ENCODE measurements at regions not wholly inside any gene's neighbourhood (a gene's known extent, or its start where the extent isn't known, plus 50 kb on each side); places are given as distances from the start of the nearest gene placed in this dataset.
A peak's percentile ranks its signal among the peaks of the same experiment; 100 is the strongest.
"Not testable (repeated sequence)": the region's sequence is repeated elsewhere in the genome, so short reads cannot be mapped to it uniquely, and the experiment has no call there.

GRCh38 chr12:73950507-73950906, 587.1 kb upstream of the ATXN7L3B start:
- Mint-ChIP-seq H3K4me1 (no peaks in the 10 kb centered on the region), H3K27me3 (no peaks in the 10 kb centered on the region), H3K27ac (no peak overlapping the region), H3K9me3 (no peaks in the 10 kb centered on the region), H3K4me3 (no peak overlapping the region), H3K36me3 (no peaks in the 10 kb centered on the region)
- ATAC-seq, result no peak

GRCh38 chr12:73951956-73952703, 585.5 kb upstream of the ATXN7L3B start:
- Mint-ChIP-seq H3K4me1 (no peaks in the 10 kb centered on the region), H3K9me3 (no peaks in the 10 kb centered on the region), H3K27me3 (no peaks in the 10 kb centered on the region), H3K36me3 (no peaks in the 10 kb centered on the region), H3K27ac (no peak overlapping the region), H3K4me3 (no peak overlapping the region)
- ATAC-seq, result no peak

GRCh38 chr12:73964641-73965040, 573.0 kb upstream of the ATXN7L3B start:
- H3K27ac Mint-ChIP-seq, result no peak overlapping the region
- H3K4me1 Mint-ChIP-seq, result no peaks in the 10 kb centered on the region
- no peaks in the 10 kb centered on the region for H3K36me3 Mint-ChIP-seq
- ATAC-seq, result no peak
- no peaks in the 10 kb centered on the region for H3K9me3 Mint-ChIP-seq
- H3K27me3 Mint-ChIP-seq, result no peaks in the 10 kb centered on the region
- no peak overlapping the region for H3K4me3 Mint-ChIP-seq

DNA sequence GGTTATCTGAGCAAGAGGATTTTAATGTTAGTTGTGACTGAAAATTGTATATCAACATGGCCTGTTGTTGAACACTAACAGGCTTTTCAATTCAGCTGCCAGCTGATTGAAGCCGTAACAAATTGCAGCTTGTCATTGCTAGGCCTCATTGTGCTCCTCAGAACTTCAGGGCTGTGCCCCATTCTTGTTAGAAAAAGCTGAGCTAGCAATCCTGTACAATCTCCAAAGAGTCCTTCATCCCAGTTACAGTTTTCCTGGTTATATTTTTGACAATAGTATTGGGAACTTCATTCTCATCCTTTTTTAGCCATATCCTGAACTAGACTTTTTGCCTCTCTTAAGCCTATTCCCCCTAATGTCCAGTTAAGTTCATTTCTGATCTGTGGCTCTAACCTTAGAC, 564.1 kb upstream of the ATXN7L3B start:
- H3K27ac Mint-ChIP-seq, result no peak overlapping the region
- peaks cover 11% of the 10 kb centered on the region for H3K9me3 Mint-ChIP-seq
- H3K36me3 Mint-ChIP-seq, result no peaks in the 10 kb centered on the region
- H3K4me1 Mint-ChIP-seq, result no peaks in the 10 kb centered on the region
- H3K4me3 Mint-ChIP-seq, result no peak overlapping the region
- no peak for ATAC-seq
- no peaks in the 10 kb centered on the region for H3K27me3 Mint-ChIP-seq

DNA sequence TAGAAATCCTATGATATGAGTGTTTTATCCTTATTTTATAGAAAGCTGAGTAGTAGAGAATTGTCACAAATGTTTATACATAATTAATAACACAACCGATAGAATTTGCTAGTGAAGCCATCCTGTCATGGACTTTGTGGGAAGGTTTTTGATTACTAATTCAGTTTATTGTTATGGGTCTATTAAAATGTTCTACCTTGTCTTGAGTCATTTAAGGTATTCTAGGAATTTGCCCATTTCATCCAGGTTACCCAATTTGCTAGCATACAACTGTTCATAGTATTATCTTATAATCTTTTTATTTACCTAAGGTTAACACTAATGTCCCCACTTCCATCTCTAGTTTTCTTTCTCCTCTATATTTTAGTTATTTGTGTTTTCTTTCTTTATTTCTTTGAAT, 553.1 kb upstream of the ATXN7L3B start:
- Mint-ChIP-seq H3K4me1 (no peaks in the 10 kb centered on the region), H3K36me3 (no peaks in the 10 kb centered on the region), H3K4me3 (no peak overlapping the region), H3K27ac (no peak overlapping the region), H3K9me3 (peaks cover 3% of the 10 kb centered on the region), H3K27me3 (no peaks in the 10 kb centered on the region)
- no peak for ATAC-seq

GRCh38 chr12:73991138-73991537, 546.5 kb upstream of the ATXN7L3B start:
- H3K9me3 Mint-ChIP-seq, result no peaks in the 10 kb centered on the region
- ATAC-seq, result no peak
- H3K27me3 Mint-ChIP-seq, result no peaks in the 10 kb centered on the region
- H3K27ac Mint-ChIP-seq, result no peak overlapping the region
- H3K4me1 Mint-ChIP-seq, result no peaks in the 10 kb centered on the region
- H3K4me3 Mint-ChIP-seq, result no peak overlapping the region
- H3K36me3 Mint-ChIP-seq, result no peaks in the 10 kb centered on the region

GRCh38 chr12:73998894-73999293, 538.7 kb upstream of the ATXN7L3B start:
- H3K4me1 Mint-ChIP-seq, result no peaks in the 10 kb centered on the region
- no peaks in the 10 kb centered on the region for H3K9me3 Mint-ChIP-seq
- no peaks in the 10 kb centered on the region for H3K27me3 Mint-ChIP-seq
- no peak overlapping the region for H3K27ac Mint-ChIP-seq
- no peak overlapping the region for H3K4me3 Mint-ChIP-seq
- no peaks in the 10 kb centered on the region for H3K36me3 Mint-ChIP-seq
- no peak for ATAC-seq

DNA sequence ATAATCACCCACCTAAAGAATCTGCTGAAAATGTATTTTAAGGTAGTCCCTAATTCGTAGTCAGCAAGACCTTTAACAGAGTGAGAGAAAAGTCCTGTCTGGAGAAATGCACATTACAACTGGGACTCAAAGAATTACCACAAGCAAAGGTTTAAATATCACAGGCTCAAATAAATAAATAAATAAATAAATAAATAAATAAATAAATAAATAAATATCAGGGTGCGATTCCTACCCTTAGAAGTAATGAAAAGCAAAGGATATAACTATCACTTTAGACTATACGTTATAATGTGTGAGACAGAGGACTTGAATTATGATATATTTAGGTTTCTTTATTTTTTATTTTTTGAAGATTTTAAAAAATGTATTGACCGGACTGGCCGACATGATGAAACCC, 522.5 kb upstream of the ATXN7L3B start:
- no peak for ATAC-seq
- no peaks in the 10 kb centered on the region for H3K36me3 Mint-ChIP-seq
- H3K4me1 Mint-ChIP-seq, result no peaks in the 10 kb centered on the region
- no peaks in the 10 kb centered on the region for H3K9me3 Mint-ChIP-seq
- H3K27me3 Mint-ChIP-seq, result no peaks in the 10 kb centered on the region
- no peak overlapping the region for H3K27ac Mint-ChIP-seq
- no peak overlapping the region for H3K4me3 Mint-ChIP-seq

DNA sequence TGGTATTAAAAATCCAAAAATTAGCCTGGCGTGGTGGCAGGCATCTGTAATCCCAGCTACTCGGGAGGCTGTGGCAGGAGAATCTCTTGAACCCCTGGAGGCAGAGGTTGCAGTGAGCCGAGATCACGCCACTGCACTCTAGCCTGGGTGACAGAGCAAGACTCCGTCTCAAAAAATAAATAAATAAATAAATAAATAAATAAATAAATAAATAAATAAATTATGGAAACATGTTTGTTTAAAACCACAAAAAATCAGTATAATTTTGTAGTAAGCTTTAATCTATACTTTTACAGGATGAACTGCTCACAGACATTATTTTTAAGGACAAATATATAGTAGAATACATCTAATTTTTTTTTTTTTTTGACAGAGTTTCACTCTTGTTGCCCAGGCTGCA, 521.3 kb upstream of the ATXN7L3B start:
- ATAC-seq, H3K27ac Mint-ChIP-seq, H3K27me3 Mint-ChIP-seq, H3K4me3 Mint-ChIP-seq, H3K4me1 Mint-ChIP-seq, H3K9me3 Mint-ChIP-seq, H3K36me3 Mint-ChIP-seq: not testable (repeated sequence)

DNA sequence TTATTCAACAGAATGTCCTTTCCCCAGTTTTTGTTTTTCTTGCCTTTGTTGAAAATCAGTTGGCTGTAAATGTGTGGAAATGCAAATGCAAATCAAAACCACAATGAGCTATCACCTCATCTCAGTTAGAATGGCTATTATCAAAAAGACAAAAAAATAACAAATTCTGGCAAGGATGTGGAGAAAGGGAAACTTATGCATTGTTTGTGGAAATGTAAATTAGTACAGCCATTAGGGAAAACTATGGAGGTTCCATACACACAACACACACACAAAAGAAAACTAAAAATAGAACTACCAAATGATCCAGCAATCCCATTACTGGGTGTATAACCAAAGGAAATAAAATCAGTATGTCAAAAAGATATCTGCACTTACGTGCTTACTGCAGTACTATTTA, 518.8 kb upstream of the ATXN7L3B start:
- Mint-ChIP-seq H3K4me1 (no peaks in the 10 kb centered on the region), H3K36me3 (no peaks in the 10 kb centered on the region), H3K9me3 (no peaks in the 10 kb centered on the region), H3K4me3 (no peak overlapping the region), H3K27ac (no peak overlapping the region), H3K27me3 (no peaks in the 10 kb centered on the region)
- ATAC-seq, result no peak

DNA sequence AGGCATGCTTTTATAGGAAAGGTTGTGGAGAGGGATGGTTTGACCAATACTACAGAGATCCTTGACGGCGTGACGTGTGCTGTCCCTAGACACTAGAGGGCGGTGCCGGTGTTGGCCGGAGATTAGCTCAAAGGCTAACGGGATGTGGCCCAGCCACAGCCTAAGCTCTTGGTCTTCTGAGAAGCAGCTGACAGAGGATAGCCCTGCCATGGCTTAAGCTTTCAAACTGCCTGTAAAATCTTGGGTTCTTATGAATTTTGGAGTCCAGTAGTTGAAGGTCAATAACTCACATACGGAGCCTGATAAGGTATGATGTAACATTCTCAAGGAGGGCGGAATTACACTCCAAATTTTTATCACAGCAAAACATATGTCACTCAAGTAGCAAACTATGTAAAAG, 515.7 kb upstream of the ATXN7L3B start:
- H3K4me3 Mint-ChIP-seq, result no peak overlapping the region
- no peaks in the 10 kb centered on the region for H3K9me3 Mint-ChIP-seq
- no peaks in the 10 kb centered on the region for H3K4me1 Mint-ChIP-seq
- no peak overlapping the region for H3K27ac Mint-ChIP-seq
- ATAC-seq, result peak; percentile 69
- H3K27me3 Mint-ChIP-seq, result no peaks in the 10 kb centered on the region
- H3K36me3 Mint-ChIP-seq, result no peaks in the 10 kb centered on the region

DNA sequence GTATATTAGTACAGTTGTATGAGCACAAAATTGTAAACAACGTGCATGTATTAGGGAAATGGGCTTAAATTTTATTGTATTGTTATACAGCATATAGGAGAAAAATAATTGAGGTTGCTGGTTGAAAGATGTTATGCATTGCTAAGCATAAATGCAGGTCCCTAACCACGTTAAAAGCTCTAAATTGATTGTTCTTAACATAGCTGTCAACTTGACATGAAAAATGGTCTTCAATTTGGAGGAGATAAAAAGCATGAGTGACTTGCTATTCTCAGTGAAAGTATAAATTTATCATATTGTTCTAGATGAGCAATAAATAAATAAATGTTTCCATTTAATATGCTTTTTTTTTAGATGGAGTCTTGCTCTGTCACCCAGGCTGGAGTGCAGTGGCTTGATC, 506.6 kb upstream of the ATXN7L3B start:
- H3K27ac Mint-ChIP-seq, result no peak overlapping the region
- H3K36me3 Mint-ChIP-seq, result no peaks in the 10 kb centered on the region
- ATAC-seq, result no peak
- no peak overlapping the region for H3K4me3 Mint-ChIP-seq
- no peaks in the 10 kb centered on the region for H3K4me1 Mint-ChIP-seq
- no peaks in the 10 kb centered on the region for H3K9me3 Mint-ChIP-seq
- no peaks in the 10 kb centered on the region for H3K27me3 Mint-ChIP-seq

DNA sequence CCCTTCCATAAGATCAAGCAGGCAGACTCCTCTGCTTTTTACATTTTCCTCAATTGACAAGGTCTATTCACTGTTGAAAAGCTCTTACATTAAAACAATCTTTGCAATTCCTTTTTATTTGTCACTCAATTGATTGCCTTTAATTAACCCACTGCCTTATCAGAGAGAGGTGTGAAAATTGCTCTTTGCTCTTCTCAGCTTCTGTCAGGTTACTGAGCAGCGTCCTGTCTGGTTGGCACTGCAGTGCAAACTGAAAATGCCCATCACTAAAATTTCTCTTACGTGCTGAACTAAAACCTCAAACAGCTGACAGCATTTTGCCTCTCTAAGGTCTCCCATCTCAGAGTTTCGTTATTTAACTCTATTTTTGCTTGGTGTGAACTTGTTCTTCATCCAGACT, 504.1 kb upstream of the ATXN7L3B start:
- H3K36me3 Mint-ChIP-seq, result no peaks in the 10 kb centered on the region
- H3K27me3 Mint-ChIP-seq, result no peaks in the 10 kb centered on the region
- ATAC-seq, result no peak
- H3K4me3 Mint-ChIP-seq, result no peak overlapping the region
- H3K27ac Mint-ChIP-seq, result no peak overlapping the region
- H3K9me3 Mint-ChIP-seq, result peaks cover 5% of the 10 kb centered on the region
- H3K4me1 Mint-ChIP-seq, result no peaks in the 10 kb centered on the region

- H3K4me3 Mint-ChIP-seq, H3K27ac Mint-ChIP-seq, H3K4me1 Mint-ChIP-seq, ATAC-seq, H3K9me3 Mint-ChIP-seq, H3K36me3 Mint-ChIP-seq, H3K27me3 Mint-ChIP-seq: not testable (repeated sequence)
Measured at GRCh38 chr12:74039138-74039537, 498.5 kb upstream of the ATXN7L3B start.

DNA sequence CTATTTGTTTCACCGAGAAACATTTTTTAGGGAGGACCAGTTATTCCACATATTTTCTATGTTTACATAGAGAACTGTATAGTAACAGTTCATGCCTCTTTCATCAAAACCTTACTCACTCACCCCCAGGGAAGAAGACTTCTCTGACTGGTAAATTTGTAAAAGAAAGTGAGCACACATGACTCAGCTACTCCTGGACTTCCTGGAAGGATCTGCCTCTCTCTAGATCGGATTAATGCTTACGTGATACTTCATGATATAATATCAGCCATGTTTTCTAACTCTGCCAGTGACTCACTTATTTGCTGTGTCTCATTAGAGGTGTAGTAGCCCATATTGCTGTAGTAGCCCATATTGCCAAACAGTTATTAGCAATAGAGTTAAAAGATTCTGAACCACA, 494.3 kb upstream of the ATXN7L3B start:
- H3K4me1 Mint-ChIP-seq, result no peaks in the 10 kb centered on the region
- H3K27ac Mint-ChIP-seq, result no peak overlapping the region
- H3K9me3 Mint-ChIP-seq, result no peaks in the 10 kb centered on the region
- H3K36me3 Mint-ChIP-seq, result no peaks in the 10 kb centered on the region
- no peaks in the 10 kb centered on the region for H3K27me3 Mint-ChIP-seq
- no peak for ATAC-seq
- H3K4me3 Mint-ChIP-seq, result no peak overlapping the region

DNA sequence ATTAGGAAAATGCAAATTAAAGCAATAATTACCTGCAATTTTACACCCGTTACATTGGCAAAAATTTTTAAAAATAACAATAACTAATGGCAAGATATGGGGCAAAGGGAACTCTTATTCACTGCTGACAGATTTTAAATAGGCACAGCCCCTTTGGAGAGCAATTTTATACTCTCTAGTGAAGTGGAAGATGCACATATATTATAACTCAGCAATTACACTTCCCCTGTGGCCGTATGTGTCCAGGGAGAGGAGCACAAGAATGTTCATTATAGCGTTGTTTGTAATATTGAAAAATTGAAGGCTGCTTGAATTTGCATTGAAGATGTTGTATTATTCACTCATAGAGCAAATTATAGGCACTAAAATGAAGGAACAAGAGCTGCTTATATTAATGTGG, 488.3 kb upstream of the ATXN7L3B start:
- Mint-ChIP-seq H3K4me1 (no peaks in the 10 kb centered on the region), H3K27me3 (no peaks in the 10 kb centered on the region), H3K27ac (no peak overlapping the region), H3K4me3 (no peak overlapping the region), H3K36me3 (no peaks in the 10 kb centered on the region), H3K9me3 (peaks cover 7% of the 10 kb centered on the region)
- ATAC-seq, result no peak

DNA sequence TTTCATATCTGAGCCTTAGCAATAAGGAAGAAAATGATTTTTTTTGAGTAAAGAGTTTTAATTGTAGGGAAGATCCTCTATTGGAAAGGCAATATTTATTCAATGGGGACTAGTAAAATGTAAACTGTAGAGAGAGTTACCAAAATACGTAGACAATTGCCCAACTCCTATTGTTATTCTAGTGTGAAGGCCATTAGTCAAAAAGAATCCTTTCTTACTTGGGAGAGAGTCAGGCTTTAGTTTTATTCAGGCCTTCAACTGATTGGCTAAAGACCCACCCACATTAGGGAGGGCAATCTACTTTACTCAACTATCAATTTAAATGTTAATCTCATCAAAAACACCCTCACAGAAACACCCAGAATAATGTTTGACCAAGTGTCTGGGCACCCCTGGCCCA, 485.8 kb upstream of the ATXN7L3B start:
- H3K9me3 Mint-ChIP-seq, result peaks cover 7% of the 10 kb centered on the region
- H3K4me1 Mint-ChIP-seq, result no peaks in the 10 kb centered on the region
- no peaks in the 10 kb centered on the region for H3K36me3 Mint-ChIP-seq
- ATAC-seq, result no peak
- H3K27ac Mint-ChIP-seq, result no peak overlapping the region
- no peak overlapping the region for H3K4me3 Mint-ChIP-seq
- no peaks in the 10 kb centered on the region for H3K27me3 Mint-ChIP-seq

Measured in stimulated activated memory B cell treated with anti-CD40 and anti-IgM and Interleukin-4, amounts not matched to agents 10 μg/mL and 1 μg/mL and 100 μg/mL, for 72 hours (primary cell).